ENCODE measurements at regions not wholly inside any gene's neighbourhood (a gene's known extent, or its start where the extent isn't known, plus 50 kb on each side); places are given as distances from the start of the nearest gene placed in this dataset.

DNA sequence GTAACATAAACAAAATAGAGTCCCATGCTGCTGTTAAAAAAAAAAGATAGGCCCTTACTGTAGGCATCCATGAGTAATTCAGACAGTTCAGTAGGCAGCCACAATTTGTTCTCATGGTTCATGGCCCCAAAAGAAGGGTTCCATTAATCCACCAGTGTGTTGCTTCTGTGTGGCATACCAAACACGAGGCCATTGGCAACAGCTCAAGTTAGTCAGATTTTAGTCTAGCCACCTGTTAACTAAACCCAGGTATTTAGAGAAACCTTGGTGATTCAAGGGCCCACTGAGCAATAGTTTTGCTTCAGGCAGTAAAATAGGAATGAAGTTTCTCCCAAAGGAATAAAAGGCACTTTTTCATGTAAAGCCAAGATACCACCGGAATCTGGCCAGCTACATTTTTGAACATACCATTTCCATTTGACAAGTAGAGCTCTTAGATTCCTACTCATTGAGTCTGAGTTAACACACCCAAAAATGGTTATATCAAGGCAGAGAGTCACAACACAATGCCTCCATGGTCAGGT is 80.1 kb upstream of the SRD5A2 start:
- peak; percentile 2 for DNase-seq (ENCODE audit: low read depth)

DNA sequence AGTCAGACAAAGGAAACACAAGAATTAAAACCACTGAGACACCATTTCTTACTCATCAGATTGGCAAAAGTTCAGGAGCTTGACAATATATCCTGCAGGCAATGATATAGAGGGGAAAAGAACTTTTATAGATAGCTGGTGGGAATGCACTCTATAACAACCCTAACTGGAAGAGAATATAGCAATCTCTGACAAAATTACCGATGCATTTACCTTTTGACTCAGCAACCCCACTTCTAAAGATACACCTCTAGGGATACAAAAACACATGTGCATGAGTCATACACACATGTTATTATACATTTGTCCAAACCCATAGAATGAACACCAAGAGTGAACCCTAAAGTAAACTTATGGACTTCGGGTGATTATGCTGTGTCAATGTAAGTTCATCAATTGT is 79.4 kb upstream of the SRD5A2 start:
- DNase-seq (ENCODE audit: low read depth) = peak; percentile 3

DNA sequence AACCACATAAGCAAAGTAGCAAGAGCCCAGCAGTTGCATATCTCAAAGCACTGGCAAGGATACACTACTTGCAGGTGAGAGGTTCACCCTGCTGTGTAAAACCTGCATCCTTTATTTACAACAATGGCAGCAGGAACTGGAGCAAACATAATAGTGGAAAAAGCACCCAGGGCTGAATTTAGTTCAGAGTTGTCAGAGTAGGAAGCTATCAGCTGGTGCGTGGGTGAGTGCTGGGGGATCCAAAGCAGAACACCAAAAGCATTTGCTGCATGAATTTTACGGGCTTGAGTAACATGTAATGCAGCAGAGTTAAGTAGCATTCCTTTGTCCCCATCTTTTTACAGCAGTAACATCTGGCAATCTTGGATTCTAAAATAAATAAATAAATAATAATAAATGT is 73.5 kb upstream of the SRD5A2 start:
- DNase-seq (ENCODE audit: low read depth) = no peak

DNA sequence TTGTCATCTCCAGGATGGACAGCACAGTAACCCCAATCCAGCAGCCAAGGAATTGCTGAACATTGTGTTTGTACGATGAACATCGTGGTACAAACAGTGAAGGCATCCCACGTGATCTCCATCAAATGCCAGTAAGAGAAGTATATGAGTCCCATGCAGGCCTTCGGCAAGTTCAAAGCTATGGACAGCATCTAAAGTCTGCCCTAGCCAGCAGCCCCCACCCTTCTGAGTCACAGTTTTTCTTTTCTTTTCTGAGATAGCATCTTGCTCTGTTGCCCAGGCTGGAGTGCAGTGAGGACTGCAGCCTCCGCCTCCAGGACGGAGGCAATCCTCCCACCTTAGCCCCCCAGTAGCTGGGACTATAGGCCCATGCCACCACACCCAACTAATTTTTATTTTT is 71.0 kb upstream of the SRD5A2 start:
- DNase-seq (ENCODE audit: low read depth) = no peak

DNA sequence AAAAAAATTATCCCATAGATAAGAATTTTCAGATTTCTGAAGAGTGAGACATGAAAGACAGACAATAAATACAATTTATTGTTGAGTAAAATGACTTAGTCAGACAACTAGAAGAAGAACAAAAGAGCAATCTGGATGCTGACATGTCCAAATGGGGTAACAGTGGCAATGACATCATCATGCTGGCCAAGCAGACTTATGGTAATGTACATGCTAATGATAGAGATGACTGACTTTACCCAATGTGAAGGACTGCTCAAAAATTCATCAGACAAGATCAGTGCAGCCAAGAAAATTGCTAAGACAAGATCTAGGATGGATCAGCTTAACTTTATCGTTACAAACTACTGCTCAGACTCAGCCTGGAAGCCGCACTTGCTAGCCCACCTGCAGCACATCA is 70.5 kb upstream of the SRD5A2 start:
- no peak for DNase-seq (ENCODE audit: low read depth)

DNA sequence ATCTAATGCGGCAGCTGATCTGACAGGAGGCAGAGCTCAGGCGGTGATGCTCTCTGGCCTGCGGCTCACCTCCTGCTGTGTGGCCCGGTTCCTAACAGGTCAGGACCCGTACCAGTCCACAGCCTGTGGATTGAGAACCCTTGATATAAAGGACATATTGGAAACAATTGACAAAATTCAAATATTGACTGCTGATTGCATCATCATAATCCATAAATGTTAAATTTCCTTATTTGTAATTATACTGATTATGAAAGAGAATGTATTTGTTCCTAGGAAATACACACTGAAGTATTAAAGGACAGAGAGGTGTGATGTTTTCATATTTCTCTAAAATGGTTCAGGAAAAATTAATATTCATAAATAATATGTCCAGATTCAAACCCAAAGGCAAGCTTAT is 63.8 kb upstream of the SRD5A2 start:
- DNase-seq (ENCODE audit: low read depth) = no peak

DNA sequence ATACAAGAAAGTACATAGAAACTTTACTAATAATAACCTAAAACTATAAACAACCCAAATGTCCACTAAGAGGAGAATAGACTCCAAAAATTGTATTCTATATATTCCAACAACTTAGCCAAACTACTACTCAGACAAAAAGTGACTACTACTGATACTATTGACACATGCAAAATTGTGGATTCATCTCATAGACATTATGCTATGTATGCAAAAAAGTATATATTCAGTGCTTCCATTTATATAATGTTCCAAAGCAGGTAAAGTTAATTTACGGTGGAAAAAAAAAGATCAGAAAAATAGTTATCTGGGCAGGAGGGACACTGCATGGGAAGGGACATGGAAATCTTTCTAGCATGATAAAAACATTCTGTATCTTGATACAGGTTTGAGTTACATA is 62.0 kb upstream of the SRD5A2 start:
- DNase-seq (ENCODE audit: low read depth) = no peak

DNA sequence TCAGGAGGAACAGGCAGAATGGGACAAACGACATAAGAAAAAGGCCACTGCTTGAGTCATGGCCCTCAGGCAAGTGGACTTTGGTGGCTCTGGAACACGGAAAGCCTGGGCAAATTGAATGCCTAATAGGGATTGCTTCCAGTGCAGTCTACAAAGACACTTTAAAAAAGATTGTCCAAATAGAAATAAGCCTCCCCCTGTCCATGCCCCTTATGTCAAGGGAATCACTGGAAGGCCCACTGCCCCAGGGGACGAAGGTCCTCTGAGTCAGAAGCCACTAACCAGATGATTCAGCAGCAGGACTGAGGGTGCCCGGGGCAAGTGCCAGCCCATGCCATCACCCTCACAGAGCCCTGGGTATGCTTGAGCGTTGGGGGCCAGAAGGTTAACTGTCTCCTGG is 51.5 kb upstream of the SRD5A2 start:
- peak; percentile 62 for DNase-seq (ENCODE audit: low read depth)
